OCI-LY3 (cell line): ENCODE measurements at regions not wholly inside any gene's neighbourhood (a gene's known extent, or its start where the extent isn't known, plus 50 kb on each side); places are given as distances from the start of the nearest gene placed in this dataset.
"Not testable (repeated sequence)": the region's sequence is repeated elsewhere in the genome, so short reads cannot be mapped to it uniquely, and the experiment has no call there.

Source experiments
- H2AFZ ChIP-seq: fragments of 200-600, 300-600 bp; shearing (Covaris generic); 2 replicates; pipeline ENCODE4 v1.6.0; 2014; ENCODE audit warnings: antibody characterized with exemption, low read depth, low read length
- H3K27ac ChIP-seq: fragments of 200-600, 300-600 bp; sonication (generic); 2 replicates; pipeline ENCODE4 v1.5.1; 2014; ENCODE audit warnings: mild to moderate bottlenecking, low read length, moderate library complexity, mixed read lengths
- H3K27me3 ChIP-seq: fragments of 200-600, 300-600 bp; sonication (generic); 2 replicates; pipeline ENCODE4 v1.6.1; 2014; ENCODE audit warnings: low read depth, low read length, mixed read lengths
- H3K36me3 ChIP-seq: fragments of 200-600, 300-600 bp; sonication (generic); replicated peaks from 2 replicates; pipeline ENCODE3; 2014; ENCODE audit warnings: low read depth, low read length, mixed read lengths
- H3K4me1 ChIP-seq: fragments of 300-600, 200-600 bp; sonication (generic); 2 replicates; pipeline ENCODE4 v1.6.1; 2014; ENCODE audit warnings: low read length, mixed read lengths
- H3K4me2 ChIP-seq: fragments of 200-600, 300-600 bp; sonication (generic); 2 replicates; pipeline ENCODE4 v1.6.1; 2014; ENCODE audit warnings: low read length, mixed read lengths
- H3K4me3 ChIP-seq: fragments of 300-600, 200-600 bp; sonication (generic); 2 replicates; pipeline ENCODE4 v1.5.1; 2014; ENCODE audit warnings: antibody characterized with exemption, mild to moderate bottlenecking, low read length, moderate library complexity
- H3K79me2 ChIP-seq: fragments of 300-600, 200-600 bp; shearing (Covaris generic); 2 replicates; pipeline ENCODE4 v1.6.1; 2014; ENCODE audit warnings: mild to moderate bottlenecking, low read length, mixed read lengths
- H3K9ac ChIP-seq: fragments of 300-600, 200-600 bp; shearing (Covaris generic); 2 replicates; pipeline ENCODE4 v1.6.0; 2014; ENCODE audit warnings: mild to moderate bottlenecking, low read length, moderate library complexity
- H3K9me3 ChIP-seq: fragments of 200-600, 300-600 bp; shearing (Covaris generic); 2 replicates; pipeline ENCODE4 v1.6.1; 2014; ENCODE audit warnings: low read length, mixed read lengths; ENCODE audit not compliant: insufficient read depth
- H4K20me1 ChIP-seq: fragments of 200-600, 300-600 bp; sonication (generic); 2 replicates; pipeline ENCODE4 v1.6.1; 2016; ENCODE audit warnings: low read length, mixed read lengths; ENCODE audit not compliant: insufficient read depth

- H3K4me2 ChIP-seq, H3K4me1 ChIP-seq, H3K27ac ChIP-seq, H2AFZ ChIP-seq, H3K9ac ChIP-seq, H3K79me2 ChIP-seq, H3K9me3 ChIP-seq, H3K4me3 ChIP-seq, H3K36me3 ChIP-seq, H4K20me1 ChIP-seq, H3K27me3 ChIP-seq: not testable (repeated sequence)
Measured at GRCh38 chr15:20153528-20153927, 388.1 kb downstream of the GOLGA6L6 start.

DNA sequence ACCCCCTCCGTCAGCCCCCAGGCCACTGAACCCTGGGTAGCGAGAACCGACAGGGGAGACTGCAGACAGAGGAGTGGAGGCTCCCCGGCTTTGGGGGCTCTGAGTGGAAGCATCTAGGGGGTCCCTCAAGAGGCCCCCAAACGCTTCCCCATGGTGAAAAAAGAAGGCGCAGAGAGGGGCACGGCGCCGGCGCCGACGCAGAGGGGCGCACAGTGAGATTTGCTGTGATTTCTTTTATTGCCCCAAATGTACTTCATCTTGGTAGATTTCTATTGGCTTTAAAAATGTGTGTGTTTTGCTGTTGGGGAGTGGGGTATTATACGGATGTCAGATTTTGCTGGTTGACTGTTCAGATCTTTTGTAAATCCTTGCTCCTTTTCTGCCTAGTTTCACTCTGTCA lies 392.9 kb downstream of the GOLGA6L6 start:
- not testable (repeated sequence) for H3K4me3 ChIP-seq, H3K4me2 ChIP-seq, H3K27ac ChIP-seq, H3K27me3 ChIP-seq, H2AFZ ChIP-seq, H3K4me1 ChIP-seq, H3K9ac ChIP-seq, H4K20me1 ChIP-seq, H3K9me3 ChIP-seq, H3K36me3 ChIP-seq, H3K79me2 ChIP-seq

DNA sequence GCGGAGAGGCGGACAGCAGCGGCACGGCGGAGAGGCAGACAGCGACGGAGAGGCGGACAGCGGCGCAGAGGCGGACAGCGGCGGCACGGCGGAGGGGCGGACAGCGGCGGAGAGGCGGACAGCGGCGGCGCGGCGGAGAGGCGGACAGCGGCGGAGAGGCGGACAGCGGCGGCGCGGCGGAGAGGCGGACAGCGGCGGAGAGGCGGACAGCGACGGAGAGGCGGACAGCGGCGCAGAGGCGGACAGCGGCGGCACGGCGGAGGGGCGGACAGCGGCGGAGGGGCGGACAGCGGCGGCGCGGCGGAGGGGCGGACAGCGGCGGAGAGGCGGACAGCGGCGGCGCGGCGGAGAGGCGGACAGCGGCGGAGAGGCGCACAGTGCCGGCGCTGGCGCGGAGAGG lies 393.6 kb downstream of the GOLGA6L6 start:
- not testable (repeated sequence) for H3K9ac ChIP-seq, H2AFZ ChIP-seq

DNA sequence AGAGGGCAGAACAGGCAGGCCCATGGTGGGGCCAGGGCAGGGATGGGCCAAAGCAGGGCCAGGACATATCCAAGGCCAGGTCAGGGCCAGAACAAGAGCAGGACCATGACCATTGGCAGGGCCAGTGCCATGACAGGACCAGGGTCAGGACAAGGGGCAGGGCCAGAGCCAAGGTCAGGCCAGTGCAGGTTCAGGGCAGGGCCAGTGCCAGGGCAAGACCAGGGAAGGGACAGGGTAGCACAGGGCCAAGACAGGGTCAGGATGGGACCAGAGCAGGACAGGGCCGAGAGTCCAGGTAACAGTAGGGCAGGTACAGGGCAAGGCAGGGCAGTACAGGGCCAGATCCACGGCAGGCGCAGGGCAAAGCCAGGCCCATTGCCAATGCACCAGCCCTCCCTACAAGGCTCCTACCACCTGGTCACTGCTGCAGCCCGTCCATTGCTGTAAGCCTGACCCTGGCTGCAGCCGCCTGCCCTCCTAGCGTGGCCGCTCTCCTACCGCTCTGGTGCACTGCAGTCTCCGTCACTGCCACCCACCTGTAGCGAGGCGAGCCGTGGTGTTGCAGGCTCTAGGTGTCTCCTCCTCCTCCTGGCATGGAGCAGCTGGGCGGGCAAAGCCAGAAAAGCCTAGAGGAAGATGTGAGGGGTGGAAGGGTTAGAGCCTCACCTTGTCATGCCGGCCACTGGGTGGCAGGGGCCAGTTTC lies 397.1 kb downstream of the GOLGA6L6 start:
- H3K27ac ChIP-seq, H3K79me2 ChIP-seq, H3K27me3 ChIP-seq, H3K4me3 ChIP-seq, H3K9me3 ChIP-seq, H3K9ac ChIP-seq, H3K36me3 ChIP-seq, H4K20me1 ChIP-seq, H2AFZ ChIP-seq, H3K4me2 ChIP-seq, H3K4me1 ChIP-seq: not testable (repeated sequence)

More for the DNA sequence above, 393.6 kb downstream of the GOLGA6L6 start:
- H4K20me1 ChIP-seq, H3K4me2 ChIP-seq, H3K4me3 ChIP-seq, H3K9me3 ChIP-seq, H3K27ac ChIP-seq, H3K27me3 ChIP-seq, H3K36me3 ChIP-seq, H3K79me2 ChIP-seq, H3K4me1 ChIP-seq: not testable (repeated sequence)

- H3K4me2 ChIP-seq, H2AFZ ChIP-seq, H3K36me3 ChIP-seq, H3K79me2 ChIP-seq, H3K4me1 ChIP-seq, H3K27ac ChIP-seq, H4K20me1 ChIP-seq, H3K27me3 ChIP-seq, H3K9me3 ChIP-seq, H3K9ac ChIP-seq, H3K4me3 ChIP-seq: not testable (repeated sequence)
Measured at GRCh38 chr15:20142906-20143305, 398.7 kb downstream of the GOLGA6L6 start.

DNA sequence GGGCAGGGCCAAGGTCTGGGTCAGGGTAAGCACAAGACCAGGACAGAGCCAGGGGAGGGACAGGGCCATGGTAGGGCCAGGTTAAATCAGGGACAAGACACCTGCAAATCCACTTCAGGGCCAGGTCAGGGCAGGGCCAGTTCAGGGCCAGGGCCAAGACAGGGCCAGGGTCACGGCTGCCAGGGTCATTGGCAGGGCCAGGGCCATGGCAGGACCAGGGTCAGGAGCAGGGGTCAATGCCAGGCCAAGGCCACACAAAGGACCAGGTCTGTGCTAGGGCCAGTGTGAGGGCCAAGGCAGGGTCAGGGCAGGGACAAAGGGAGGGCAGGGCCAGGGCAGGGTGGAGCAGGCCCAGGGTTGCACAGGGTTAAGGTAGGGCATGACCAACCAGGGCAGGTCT lies 399.2 kb downstream of the GOLGA6L6 start:
- H3K4me3 ChIP-seq, H3K36me3 ChIP-seq, H4K20me1 ChIP-seq, H3K27ac ChIP-seq, H3K27me3 ChIP-seq, H3K4me1 ChIP-seq, H3K4me2 ChIP-seq, H2AFZ ChIP-seq, H3K9ac ChIP-seq, H3K79me2 ChIP-seq, H3K9me3 ChIP-seq: not testable (repeated sequence)

DNA sequence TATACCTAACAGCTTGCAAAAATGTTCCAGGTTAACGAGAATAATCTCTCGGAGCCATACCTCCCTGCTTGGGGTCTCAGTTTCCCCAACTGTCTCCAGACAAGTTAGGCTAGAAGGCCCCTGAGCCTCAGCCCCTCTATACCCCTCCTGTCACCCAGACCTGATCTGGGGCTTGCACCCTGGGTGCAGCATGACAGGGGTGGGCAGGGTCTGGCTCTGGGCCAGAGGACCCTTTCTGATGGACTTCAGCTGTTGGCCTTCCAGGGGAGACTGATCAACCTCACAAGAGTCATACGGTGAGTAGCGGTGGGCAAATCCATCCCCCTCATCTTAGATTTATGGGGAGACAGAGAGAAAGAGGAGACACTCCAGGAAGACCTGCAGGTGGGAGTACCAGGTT lies 416.9 kb downstream of the GOLGA6L6 start:
- H3K27me3 ChIP-seq, H4K20me1 ChIP-seq, H3K79me2 ChIP-seq, H3K36me3 ChIP-seq, H3K4me2 ChIP-seq, H3K9me3 ChIP-seq, H3K4me3 ChIP-seq, H3K4me1 ChIP-seq, H3K27ac ChIP-seq, H3K9ac ChIP-seq, H2AFZ ChIP-seq: not testable (repeated sequence)
